Upper lobe of left lung (tissue), 4 donors: ENCODE measurements at regions not wholly inside any gene's neighbourhood (a gene's known extent, or its start where the extent isn't known, plus 50 kb on each side); places are given as distances from the start of the nearest gene placed in this dataset.

ENCODE experiments used
- POLR2A ChIP-seq, 4 donors: fragments of 450-650 bp; IDR thresholded peaks; one replicate each; pipeline ENCODE4 v1.5.1; 2016 to 2017; ENCODE audit warnings: antibody characterized with exemption in 4 of 4, mild to moderate bottlenecking in 2 of 4
- TF ChIP-seq, protein P1 (sequence below), 6 experiments: fragments of 450-650 bp in 4 of 6; fragments of 200-600 bp in 2 of 6; sonication (generic) in 2 of 6; IDR thresholded peaks; one replicate each; pipeline ENCODE4 v1.5.1; 2016 to 2019; ENCODE audit warnings: antibody characterized with exemption in 6 of 6

- TF ChIP-seq, protein P1, sequence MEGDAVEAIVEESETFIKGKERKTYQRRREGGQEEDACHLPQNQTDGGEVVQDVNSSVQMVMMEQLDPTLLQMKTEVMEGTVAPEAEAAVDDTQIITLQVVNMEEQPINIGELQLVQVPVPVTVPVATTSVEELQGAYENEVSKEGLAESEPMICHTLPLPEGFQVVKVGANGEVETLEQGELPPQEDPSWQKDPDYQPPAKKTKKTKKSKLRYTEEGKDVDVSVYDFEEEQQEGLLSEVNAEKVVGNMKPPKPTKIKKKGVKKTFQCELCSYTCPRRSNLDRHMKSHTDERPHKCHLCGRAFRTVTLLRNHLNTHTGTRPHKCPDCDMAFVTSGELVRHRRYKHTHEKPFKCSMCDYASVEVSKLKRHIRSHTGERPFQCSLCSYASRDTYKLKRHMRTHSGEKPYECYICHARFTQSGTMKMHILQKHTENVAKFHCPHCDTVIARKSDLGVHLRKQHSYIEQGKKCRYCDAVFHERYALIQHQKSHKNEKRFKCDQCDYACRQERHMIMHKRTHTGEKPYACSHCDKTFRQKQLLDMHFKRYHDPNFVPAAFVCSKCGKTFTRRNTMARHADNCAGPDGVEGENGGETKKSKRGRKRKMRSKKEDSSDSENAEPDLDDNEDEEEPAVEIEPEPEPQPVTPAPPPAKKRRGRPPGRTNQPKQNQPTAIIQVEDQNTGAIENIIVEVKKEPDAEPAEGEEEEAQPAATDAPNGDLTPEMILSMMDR (IDR thresholded peaks at IDR 0.05), result no peak
- TF ChIP-seq POLR2A (IDR thresholded peaks at IDR 0.05), result no peak
Observed at GRCh38 chr9:26066237-26066636, 388.0 kb upstream of the TUSC1 start.
